ENCODE measurements at regions not wholly inside any gene's neighbourhood (a gene's known extent, or its start where the extent isn't known, plus 50 kb on each side); places are given as distances from the start of the nearest gene placed in this dataset.

GRCh38 chr9:118569148-118569547 is 800.1 kb downstream of the BRINP1 start:
- DNase-seq (ENCODE audit: low read depth in 2 of 2): no peak

- DNase-seq (ENCODE audit: low read depth in 2 of 2): no peak
Measured at GRCh38 chr9:118570066-118570465, 799.2 kb downstream of the BRINP1 start.

- no peak for DNase-seq (ENCODE audit: low read depth in 2 of 2)
Measured at GRCh38 chr9:118575341-118576070, 793.7 kb downstream of the BRINP1 start.

- DNase-seq (ENCODE audit: low read depth in 2 of 2): peak in 1 of 2 donors; percentile 72
Measured at GRCh38 chr9:118577121-118577520, 792.1 kb downstream of the BRINP1 start.

- DNase-seq (ENCODE audit: low read depth in 2 of 2): peak in 1 of 2 donors; percentile 68
Measured at GRCh38 chr9:118578467-118578866, 790.8 kb downstream of the BRINP1 start.

- no peak for DNase-seq (ENCODE audit: low read depth in 2 of 2)
Measured at GRCh38 chr9:118583414-118583813, 785.8 kb downstream of the BRINP1 start.

GRCh38 chr9:118586978-118587377 is 782.3 kb downstream of the BRINP1 start:
- no peak for DNase-seq (ENCODE audit: low read depth in 2 of 2)

GRCh38 chr9:118594428-118594827 is 774.8 kb downstream of the BRINP1 start:
- DNase-seq (ENCODE audit: low read depth in 2 of 2): no peak

GRCh38 chr9:118595719-118596305 is 773.4 kb downstream of the BRINP1 start:
- peak; percentile 9 to 30 for DNase-seq (ENCODE audit: low read depth in 2 of 2)

- DNase-seq (ENCODE audit: low read depth in 2 of 2): no peak
Measured at GRCh38 chr9:118596374-118597015, 772.7 kb downstream of the BRINP1 start.

GRCh38 chr9:118606668-118607067 is 762.6 kb downstream of the BRINP1 start:
- no peak for DNase-seq (ENCODE audit: low read depth in 2 of 2)

- peak; percentile 1 to 8 for DNase-seq (ENCODE audit: low read depth in 2 of 2)
Measured at GRCh38 chr9:118609355-118610044, 759.7 kb downstream of the BRINP1 start.

- DNase-seq (ENCODE audit: low read depth in 2 of 2): no peak
Measured at GRCh38 chr9:118612201-118612600, 757.0 kb downstream of the BRINP1 start.

GRCh38 chr9:118613996-118614395 is 755.2 kb downstream of the BRINP1 start:
- DNase-seq (ENCODE audit: low read depth in 2 of 2): no peak

GRCh38 chr9:118618084-118618483 is 751.2 kb downstream of the BRINP1 start:
- DNase-seq (ENCODE audit: low read depth in 2 of 2): no peak

- no peak for DNase-seq (ENCODE audit: low read depth in 2 of 2)
Measured at GRCh38 chr9:118618849-118619248, 750.4 kb downstream of the BRINP1 start.

- DNase-seq (ENCODE audit: low read depth in 2 of 2): no peak
Measured at GRCh38 chr9:118624608-118625007, 744.6 kb downstream of the BRINP1 start.

GRCh38 chr9:118630079-118630478 is 739.2 kb downstream of the BRINP1 start:
- no peak for DNase-seq (ENCODE audit: low read depth in 2 of 2)

GRCh38 chr9:118630931-118631595 is 738.2 kb downstream of the BRINP1 start:
- DNase-seq (ENCODE audit: low read depth in 2 of 2): no peak

- no peak for DNase-seq (ENCODE audit: low read depth in 2 of 2)
Measured at GRCh38 chr9:118631956-118632355, 737.3 kb downstream of the BRINP1 start.

- DNase-seq (ENCODE audit: low read depth in 2 of 2): no peak
Measured at GRCh38 chr9:118635416-118635815, 733.8 kb downstream of the BRINP1 start.

- DNase-seq (ENCODE audit: low read depth in 2 of 2): no peak
Measured at GRCh38 chr9:118637681-118638080, 731.6 kb downstream of the BRINP1 start.
